GDM1 (cell line): ENCODE measurements at regions not wholly inside any gene's neighbourhood (a gene's known extent, or its start where the extent isn't known, plus 50 kb on each side); places are given as distances from the start of the nearest gene placed in this dataset.
"Not testable (repeated sequence)": the region's sequence is repeated elsewhere in the genome, so short reads cannot be mapped to it uniquely, and the experiment has no call there.

Experiments
- DNase-seq: peaks from one replicate; lab custom pipeline; 2025; lab: John Stamatoyannopoulos, UW

- no peak for DNase-seq
Measured at GRCh38 chr11:19625438-19625837, 87.2 kb upstream of the NAV2 start.

GRCh38 chr11:19617696-19618523, 94.7 kb upstream of the NAV2 start:
- no peak for DNase-seq

- no peak for DNase-seq
Measured at GRCh38 chr11:19615341-19616183, 97.1 kb upstream of the NAV2 start.

GRCh38 chr11:19614370-19614940, 98.2 kb upstream of the NAV2 start:
- no peak for DNase-seq

GRCh38 chr11:19612025-19612424, 100.6 kb upstream of the NAV2 start:
- not testable (repeated sequence) for DNase-seq

GRCh38 chr11:19607656-19608360, 104.8 kb upstream of the NAV2 start:
- no peak for DNase-seq

GRCh38 chr11:19606856-19607655, 105.6 kb upstream of the NAV2 start:
- no peak for DNase-seq

GRCh38 chr11:19605520-19606371, 106.9 kb upstream of the NAV2 start:
- DNase-seq = no peak

GRCh38 chr11:19604679-19605375, 107.8 kb upstream of the NAV2 start:
- DNase-seq = no peak

- no peak for DNase-seq
Measured at GRCh38 chr11:19603771-19604170, 108.9 kb upstream of the NAV2 start.

- no peak for DNase-seq
Measured at GRCh38 chr11:19602891-19603290, 109.7 kb upstream of the NAV2 start.

GRCh38 chr11:19602406-19602805, 110.2 kb upstream of the NAV2 start:
- no peak for DNase-seq

GRCh38 chr11:19601235-19601634, 111.4 kb upstream of the NAV2 start:
- no peak for DNase-seq

GRCh38 chr11:19599681-19600080, 113.0 kb upstream of the NAV2 start:
- DNase-seq = no peak

- DNase-seq = no peak
Measured at GRCh38 chr11:19598876-19599486, 113.7 kb upstream of the NAV2 start.

GRCh38 chr11:19598456-19598855, 114.2 kb upstream of the NAV2 start:
- no peak for DNase-seq

- DNase-seq = no peak
Measured at GRCh38 chr11:19597876-19598275, 114.8 kb upstream of the NAV2 start.

GRCh38 chr11:19597206-19597605, 115.4 kb upstream of the NAV2 start:
- no peak for DNase-seq
